Sigmoid colon (tissue), 3 donors: ENCODE measurements at regions not wholly inside any gene's neighbourhood (a gene's known extent, or its start where the extent isn't known, plus 50 kb on each side); places are given as distances from the start of the nearest gene placed in this dataset.

Experiments
- CTCF ChIP-seq, 4 experiments: fragments of 450-650 bp in 3 of 4; fragments of 200-600 bp in 1 of 4; IDR thresholded peaks; one replicate each; pipeline ENCODE4 v1.5.1; 2016 to 2019; ENCODE audit warnings: antibody characterized with exemption in 4 of 4, mild to moderate bottlenecking in 3 of 4, moderate library complexity in 2 of 4
- POLR2A ChIP-seq, 2 donors: fragments of 450-650 bp; IDR thresholded peaks; one replicate each; pipeline ENCODE4 v1.6.1; 2016; ENCODE audit warnings: antibody characterized with exemption in 2 of 2, mild to moderate bottlenecking in 2 of 2, moderate library complexity in 2 of 2

- TF ChIP-seq CTCF (IDR thresholded peaks at IDR 0.05) (no peak), POLR2A (IDR thresholded peaks at IDR 0.05) (no peak)
These were observed 82.6 kb upstream of the COL5A1 start for GRCh38 chr9:134559013-134559412.
